Tibial nerve (tissue), 3 donors: ENCODE measurements at regions not wholly inside any gene's neighbourhood (a gene's known extent, or its start where the extent isn't known, plus 50 kb on each side); places are given as distances from the start of the nearest gene placed in this dataset.

Experiments
- CTCF ChIP-seq, 5 experiments: fragments of 200-600 bp in 3 of 5; fragments of 450-650 bp in 2 of 5; sonication (generic) in 3 of 5; IDR thresholded peaks; one replicate each; pipeline ENCODE4 v1.5.1; 2016 to 2019; ENCODE audit warnings: antibody characterized with exemption in 5 of 5, mild to moderate bottlenecking in 3 of 5, moderate library complexity in 2 of 5
- POLR2A ChIP-seq, 2 donors: fragments of 450-650 bp; IDR thresholded peaks; one replicate each; pipeline ENCODE4 v1.6.1; 2017; ENCODE audit warnings: antibody characterized with exemption in 2 of 2, mild to moderate bottlenecking in 2 of 2, moderate library complexity in 2 of 2

GRCh38 chr2:16051841-16052564 lies 111.7 kb downstream of the MYCN start:
- TF ChIP-seq POLR2A (IDR thresholded peaks at IDR 0.05) (no peak), CTCF (IDR thresholded peaks at IDR 0.05) (no peak)
